Lung (tissue), 11 donors: ENCODE measurements at regions not wholly inside any gene's neighbourhood (a gene's known extent, or its start where the extent isn't known, plus 50 kb on each side); places are given as distances from the start of the nearest gene placed in this dataset.

Experiments
- ATAC-seq: fragments of 200-7000 bp; cut with Tn5 transposase; one replicate; pipeline ENCODE4 v1.9.1; 2020; ENCODE audit warnings: moderate number of reproducible peaks; ENCODE audit not compliant: insufficient read depth, low FRiP score
- DNase-seq, 3 donors: peaks; one replicate each; pipeline ENCODE4 v3.0.0-alpha.2; 2013 to 2017
- H3K27ac ChIP-seq, 2 donors: one replicate each; pipeline ENCODE4 v1.5.1; 2013; ENCODE audit warnings: mild to moderate bottlenecking in 2 of 2, moderate library complexity in 2 of 2, control low read depth in 1 of 2, inconsistent platforms in 1 of 2, low read depth in 1 of 2, low read length in 1 of 2
- H3K27me3 ChIP-seq, 3 donors: one replicate each; pipeline ENCODE4 v1.5.1; 2013; ENCODE audit warnings: low read length in 2 of 3; ENCODE audit not compliant: control insufficient read depth in 3 of 3, insufficient read depth in 3 of 3
- H3K36me3 ChIP-seq, 4 donors: one replicate each; pipeline ENCODE4 v1.5.1; 2013; ENCODE audit warnings: low read length in 4 of 4, mild to moderate bottlenecking in 1 of 4, moderate library complexity in 1 of 4; ENCODE audit not compliant: control insufficient read depth in 4 of 4, insufficient read depth in 4 of 4
- H3K4me1 ChIP-seq, 5 donors: one replicate each; pipeline ENCODE4 v1.5.1; 2013; ENCODE audit warnings: low read length in 5 of 5, mild to moderate bottlenecking in 2 of 5, moderate library complexity in 1 of 5; ENCODE audit not compliant: control insufficient read depth in 5 of 5, insufficient read depth in 5 of 5
- H3K4me3 ChIP-seq: one replicate; pipeline ENCODE4 v1.5.1; 2013; ENCODE audit warnings: mild to moderate bottlenecking, control low read depth, moderate library complexity
- H3K9ac ChIP-seq, 2 donors: one replicate each; pipeline ENCODE4 v1.5.1; 2013; ENCODE audit warnings: low read length in 2 of 2, control low read depth in 1 of 2; ENCODE audit not compliant: insufficient read depth in 1 of 2
- H3K9me3 ChIP-seq, 4 donors: one replicate each; pipeline ENCODE4 v1.5.1; 2013; ENCODE audit warnings: low read length in 3 of 4, mild to moderate bottlenecking in 1 of 4, moderate library complexity in 1 of 4; ENCODE audit not compliant: control insufficient read depth in 4 of 4, insufficient read depth in 3 of 4
- CTCF ChIP-seq: IDR thresholded peaks from 2 replicates; pipeline ENCODE4 v1.5.1; 2012; ENCODE audit warnings: mild to moderate bottlenecking; ENCODE audit errors: control extremely low read depth, extremely low read depth
- WGBS, 2 donors: extraction: QIAGEN DNeasy Blood & Tissue Kit; methylation state at CpG; one replicate each; pipeline ENCODE4 v1.1.7; 2013; 5-methylcytosine and 5-hydroxymethylcytosine counted together
- donor health status: control.
- donor health status: control.
- donor health status: Bipolar disorder and iron deficiency.
- donor health status: healthy.
- donor health status: DM: yes; HTN: yes; CAD: no.

DNA sequence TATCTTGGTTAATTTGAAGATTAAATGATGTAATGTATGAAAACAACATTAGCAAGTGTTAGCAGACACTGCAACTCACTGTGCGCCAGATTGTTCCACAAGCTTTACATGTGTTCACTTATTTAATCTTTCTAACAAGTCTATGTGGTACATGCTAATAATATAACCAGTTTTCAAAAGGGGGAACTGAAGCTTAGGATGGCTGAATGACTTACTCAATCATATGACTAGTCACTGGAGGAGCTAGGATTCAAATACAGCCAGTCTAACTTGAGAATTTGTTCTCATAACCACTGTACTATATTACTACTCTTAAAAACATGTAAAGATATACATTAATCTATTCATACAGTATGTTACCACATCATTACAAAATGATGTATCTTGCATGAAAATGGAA is 60.5 kb upstream of the LRIG3 start:
- TF ChIP-seq CTCF = no peak
- Histone ChIP-seq H3K9ac (no peak overlapping the region), H3K36me3 (no peaks in the 10 kb centered on the region), H3K4me1 (no peaks in the 10 kb centered on the region), H3K9me3 (no peaks in the 10 kb centered on the region), H3K4me3 (no peak overlapping the region), H3K27me3 (no peaks in the 10 kb centered on the region), H3K27ac (no peak overlapping the region)
- WGBS, 2 donors = 88 to 100% methylated on average over 1 of the region's 1 CpG
- ATAC-seq (no peak), DNase-seq (no peak)

DNA sequence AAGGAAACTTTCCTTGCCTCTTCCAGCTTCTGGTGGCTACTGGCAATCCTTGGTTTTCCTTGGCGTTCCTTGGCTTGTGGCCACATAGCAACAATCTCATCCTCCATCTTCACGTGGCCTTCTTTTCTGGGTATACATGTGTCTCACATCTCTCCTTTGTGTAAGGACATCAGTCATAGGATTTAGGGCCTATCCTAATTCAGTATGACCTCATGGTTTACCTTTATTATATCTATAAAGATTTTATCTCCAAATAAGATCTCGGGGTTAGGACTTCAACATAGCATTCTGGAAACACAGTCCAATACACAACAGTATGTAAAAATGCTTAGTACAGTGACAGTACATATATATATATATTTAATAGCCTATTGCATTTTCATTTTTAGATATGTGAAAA is 58.4 kb upstream of the LRIG3 start:
- no peaks in the 10 kb centered on the region for H3K4me1 ChIP-seq
- H3K9me3 ChIP-seq = no peaks in the 10 kb centered on the region
- no peaks in the 10 kb centered on the region for H3K36me3 ChIP-seq
- 83 to 87% methylated on average over 3 of the region's 3 CpGs for WGBS, 2 donors
- H3K27ac ChIP-seq = no peak overlapping the region
- no peak overlapping the region for H3K9ac ChIP-seq
- no peak for ATAC-seq
- H3K4me3 ChIP-seq = no peak overlapping the region
- H3K27me3 ChIP-seq = no peaks in the 10 kb centered on the region
- no peak for DNase-seq
- TF ChIP-seq CTCF = no peak

DNA sequence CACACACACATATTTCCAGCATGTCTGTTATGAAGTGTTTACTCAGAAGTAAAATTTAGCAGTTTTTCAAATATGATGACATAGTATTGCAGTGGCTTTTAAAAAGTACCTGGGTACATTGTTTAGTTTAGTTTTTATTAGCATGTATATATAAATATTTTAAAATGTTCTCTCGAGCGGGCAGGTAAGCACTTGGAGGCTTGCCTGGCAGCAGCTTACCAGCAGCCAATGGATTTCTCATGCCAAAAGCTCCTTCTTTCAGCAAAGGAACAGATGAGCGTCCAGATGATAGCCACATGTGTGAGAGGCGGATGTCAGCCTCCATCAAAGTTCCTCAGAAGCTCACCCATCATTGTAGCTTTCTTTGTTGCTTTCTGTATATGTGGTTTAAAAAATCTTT is 57.2 kb upstream of the LRIG3 start:
- no peak for TF ChIP-seq CTCF
- no peak for DNase-seq
- H3K9me3 ChIP-seq = no peaks in the 10 kb centered on the region
- H3K4me3 ChIP-seq = no peak overlapping the region
- H3K4me1 ChIP-seq = no peaks in the 10 kb centered on the region
- no peak overlapping the region for H3K9ac ChIP-seq
- H3K36me3 ChIP-seq = no peaks in the 10 kb centered on the region
- no peak overlapping the region for H3K27ac ChIP-seq
- H3K27me3 ChIP-seq = no peaks in the 10 kb centered on the region
- 76 to 83% methylated on average over 4 of the region's 4 CpGs for WGBS, 2 donors
- ATAC-seq = no peak

- H3K4me3 ChIP-seq = no peak overlapping the region
- H3K27me3 ChIP-seq = no peaks in the 10 kb centered on the region
- no peak overlapping the region for H3K27ac ChIP-seq
- H3K9me3 ChIP-seq = no peaks in the 10 kb centered on the region
- no peak overlapping the region for H3K9ac ChIP-seq
- ATAC-seq = no peak
- TF ChIP-seq CTCF = no peak
- DNase-seq = no peak
- H3K4me1 ChIP-seq = no peaks in the 10 kb centered on the region
- H3K36me3 ChIP-seq = no peaks in the 10 kb centered on the region
- 93 to 96% methylated on average over 2 of the region's 2 CpGs for WGBS, 2 donors
These were observed 55.8 kb upstream of the LRIG3 start for GRCh38 chr12:58976146-58976545.
